Mononuclear cell (primary cell): ENCODE measurements at regions not wholly inside any gene's neighbourhood (a gene's known extent, or its start where the extent isn't known, plus 50 kb on each side); places are given as distances from the start of the nearest gene placed in this dataset.

Experiments
- H3K27me3 ChIP-seq: 2 replicates; pipeline ENCODE4 v1.6.0; 2011; ENCODE audit warnings: low read length, control low read depth; ENCODE audit not compliant: insufficient read depth
- H3K4me1 ChIP-seq: 2 replicates; pipeline ENCODE4 v1.5.1; 2011; ENCODE audit warnings: mild to moderate bottlenecking, low read length, control low read depth; ENCODE audit not compliant: insufficient read depth
- H3K4me3 ChIP-seq: 2 replicates; pipeline ENCODE4 v1.5.1; 2011; ENCODE audit warnings: mild to moderate bottlenecking, low read length, moderate library complexity
- H3K9me3 ChIP-seq: 2 replicates; pipeline ENCODE4 v1.5.1; 2011; ENCODE audit warnings: low read depth, mild to moderate bottlenecking, control low read depth, low read length

- H3K27me3 ChIP-seq, result no peaks in the 10 kb centered on the region
- no peaks in the 10 kb centered on the region for H3K9me3 ChIP-seq
- no peak overlapping the region for H3K4me3 ChIP-seq
- no peaks in the 10 kb centered on the region for H3K4me1 ChIP-seq
Observed at GRCh38 chr10:63749915-63750314, 228.7 kb downstream of the REEP3 start.

- no peaks in the 10 kb centered on the region for H3K27me3 ChIP-seq
- H3K4me1 ChIP-seq, result no peaks in the 10 kb centered on the region
- no peak overlapping the region for H3K4me3 ChIP-seq
- H3K9me3 ChIP-seq, result no peaks in the 10 kb centered on the region
Observed at GRCh38 chr10:63751836-63752235, 230.6 kb downstream of the REEP3 start.

GRCh38 chr10:63752318-63752717 is 231.1 kb downstream of the REEP3 start:
- Histone ChIP-seq H3K27me3 (no peaks in the 10 kb centered on the region), H3K4me3 (no peak overlapping the region), H3K4me1 (no peaks in the 10 kb centered on the region), H3K9me3 (no peaks in the 10 kb centered on the region)

GRCh38 chr10:63753808-63754207 is 232.6 kb downstream of the REEP3 start:
- no peaks in the 10 kb centered on the region for H3K4me1 ChIP-seq
- no peaks in the 10 kb centered on the region for H3K9me3 ChIP-seq
- H3K4me3 ChIP-seq, result no peak overlapping the region
- H3K27me3 ChIP-seq, result no peaks in the 10 kb centered on the region

GRCh38 chr10:63755441-63755840 is 234.2 kb downstream of the REEP3 start:
- Histone ChIP-seq H3K9me3 (no peaks in the 10 kb centered on the region), H3K4me3 (no peak overlapping the region)

GRCh38 chr10:63757067-63757466 is 235.9 kb downstream of the REEP3 start:
- no peaks in the 10 kb centered on the region for H3K27me3 ChIP-seq
- H3K4me1 ChIP-seq, result no peaks in the 10 kb centered on the region
- no peaks in the 10 kb centered on the region for H3K9me3 ChIP-seq
- H3K4me3 ChIP-seq, result no peak overlapping the region

More at GRCh38 chr10:63755441-63755840, 234.2 kb downstream of the REEP3 start:
- no peaks in the 10 kb centered on the region for H3K27me3 ChIP-seq
- no peaks in the 10 kb centered on the region for H3K4me1 ChIP-seq

- H3K4me1 ChIP-seq, result no peaks in the 10 kb centered on the region
Observed at GRCh38 chr10:63758080-63758479, 236.9 kb downstream of the REEP3 start.

GRCh38 chr10:63759335-63759734 is 238.1 kb downstream of the REEP3 start:
- Histone ChIP-seq H3K9me3 (no peaks in the 10 kb centered on the region), H3K4me1 (no peaks in the 10 kb centered on the region), H3K4me3 (no peak overlapping the region), H3K27me3 (no peaks in the 10 kb centered on the region)

More at GRCh38 chr10:63758080-63758479, 236.9 kb downstream of the REEP3 start:
- H3K9me3 ChIP-seq, result no peaks in the 10 kb centered on the region
- H3K27me3 ChIP-seq, result no peaks in the 10 kb centered on the region
- no peak overlapping the region for H3K4me3 ChIP-seq

GRCh38 chr10:63760034-63760707 is 239.0 kb downstream of the REEP3 start:
- Histone ChIP-seq H3K27me3 (no peaks in the 10 kb centered on the region), H3K9me3 (no peaks in the 10 kb centered on the region), H3K4me1 (no peaks in the 10 kb centered on the region), H3K4me3 (no peak overlapping the region)

GRCh38 chr10:63760708-63761047 is 239.5 kb downstream of the REEP3 start:
- no peaks in the 10 kb centered on the region for H3K9me3 ChIP-seq
- no peaks in the 10 kb centered on the region for H3K27me3 ChIP-seq
- H3K4me1 ChIP-seq, result no peaks in the 10 kb centered on the region
- H3K4me3 ChIP-seq, result no peak overlapping the region

- Histone ChIP-seq H3K4me3 (no peak overlapping the region), H3K27me3 (no peaks in the 10 kb centered on the region), H3K4me1 (no peaks in the 10 kb centered on the region), H3K9me3 (no peaks in the 10 kb centered on the region)
Observed at GRCh38 chr10:63761243-63761642, 240.0 kb downstream of the REEP3 start.

GRCh38 chr10:63763744-63764143 is 242.5 kb downstream of the REEP3 start:
- Histone ChIP-seq H3K4me3 (no peak overlapping the region), H3K27me3 (no peaks in the 10 kb centered on the region), H3K4me1 (no peaks in the 10 kb centered on the region), H3K9me3 (no peaks in the 10 kb centered on the region)

- Histone ChIP-seq H3K27me3 (no peaks in the 10 kb centered on the region), H3K4me1 (no peaks in the 10 kb centered on the region), H3K4me3 (no peak overlapping the region), H3K9me3 (no peaks in the 10 kb centered on the region)
Observed at GRCh38 chr10:63765126-63765525, 243.9 kb downstream of the REEP3 start.

GRCh38 chr10:63766745-63767137 is 245.5 kb downstream of the REEP3 start:
- Histone ChIP-seq H3K9me3 (no peaks in the 10 kb centered on the region), H3K4me3 (no peak overlapping the region), H3K4me1 (no peaks in the 10 kb centered on the region), H3K27me3 (no peaks in the 10 kb centered on the region)

- Histone ChIP-seq H3K4me1 (no peaks in the 10 kb centered on the region), H3K27me3 (no peaks in the 10 kb centered on the region), H3K4me3 (no peak overlapping the region), H3K9me3 (no peaks in the 10 kb centered on the region)
Observed at GRCh38 chr10:63767138-63767801, 246.1 kb downstream of the REEP3 start.

GRCh38 chr10:63769367-63769766 is 248.2 kb downstream of the REEP3 start:
- H3K27me3 ChIP-seq, result no peaks in the 10 kb centered on the region
- H3K9me3 ChIP-seq, result no peaks in the 10 kb centered on the region
- no peak overlapping the region for H3K4me3 ChIP-seq
- H3K4me1 ChIP-seq, result no peaks in the 10 kb centered on the region
